ENCODE measurements at regions not wholly inside any gene's neighbourhood (a gene's known extent, or its start where the extent isn't known, plus 50 kb on each side); places are given as distances from the start of the nearest gene placed in this dataset.

GRCh38 chr11:11078344-11079086 is 220.7 kb upstream of the ZBED5 start:
- no peak for DNase-seq (ENCODE audit: low read depth in 2 of 2)

DNA sequence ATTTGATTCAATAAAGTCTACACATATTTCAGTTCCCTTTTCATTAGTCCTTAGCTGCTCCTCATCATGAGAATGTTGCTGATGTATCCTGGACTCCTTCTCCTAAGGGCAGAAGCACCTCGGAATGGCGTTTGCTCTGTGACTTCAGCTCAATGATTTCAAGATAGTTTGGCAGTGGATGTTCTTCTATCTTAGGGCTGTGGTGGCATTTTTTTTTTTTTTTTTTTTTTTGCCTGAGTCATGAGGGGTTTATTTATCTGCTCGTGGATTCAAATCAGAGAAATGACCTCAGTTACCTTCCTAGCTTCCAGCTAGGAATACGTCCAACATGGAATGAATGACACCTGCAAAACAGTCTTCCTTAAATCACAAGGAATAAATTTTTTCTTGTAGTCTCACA is 220.0 kb upstream of the ZBED5 start:
- DNase-seq (ENCODE audit: low read depth in 2 of 2): no peak

DNA sequence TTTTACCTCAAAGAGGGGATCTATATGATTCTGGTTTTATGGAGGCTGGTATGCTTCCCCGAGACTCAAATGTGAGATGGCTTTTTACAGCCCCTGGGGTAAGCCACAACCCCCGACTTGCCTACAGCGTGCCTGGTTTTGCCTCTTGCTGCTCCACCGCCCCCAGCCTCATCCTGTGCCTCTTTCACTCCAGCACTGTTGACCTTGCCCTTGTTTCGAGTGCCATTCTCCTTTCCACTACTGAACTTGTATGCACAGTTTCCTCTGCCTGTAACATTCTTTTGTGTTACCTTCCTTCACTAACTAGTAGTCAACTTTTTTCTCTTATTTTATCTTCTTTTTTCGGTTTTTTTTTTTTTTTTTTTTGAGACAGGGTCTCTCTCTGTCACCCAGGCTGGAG is 219.0 kb upstream of the ZBED5 start:
- no peak for DNase-seq (ENCODE audit: low read depth in 2 of 2)

- DNase-seq (ENCODE audit: low read depth in 2 of 2): no peak
Measured at GRCh38 chr11:11076276-11076675, 218.4 kb upstream of the ZBED5 start.

- no peak for DNase-seq (ENCODE audit: low read depth in 2 of 2)
Measured at GRCh38 chr11:11075515-11076171, 217.8 kb upstream of the ZBED5 start.

DNA sequence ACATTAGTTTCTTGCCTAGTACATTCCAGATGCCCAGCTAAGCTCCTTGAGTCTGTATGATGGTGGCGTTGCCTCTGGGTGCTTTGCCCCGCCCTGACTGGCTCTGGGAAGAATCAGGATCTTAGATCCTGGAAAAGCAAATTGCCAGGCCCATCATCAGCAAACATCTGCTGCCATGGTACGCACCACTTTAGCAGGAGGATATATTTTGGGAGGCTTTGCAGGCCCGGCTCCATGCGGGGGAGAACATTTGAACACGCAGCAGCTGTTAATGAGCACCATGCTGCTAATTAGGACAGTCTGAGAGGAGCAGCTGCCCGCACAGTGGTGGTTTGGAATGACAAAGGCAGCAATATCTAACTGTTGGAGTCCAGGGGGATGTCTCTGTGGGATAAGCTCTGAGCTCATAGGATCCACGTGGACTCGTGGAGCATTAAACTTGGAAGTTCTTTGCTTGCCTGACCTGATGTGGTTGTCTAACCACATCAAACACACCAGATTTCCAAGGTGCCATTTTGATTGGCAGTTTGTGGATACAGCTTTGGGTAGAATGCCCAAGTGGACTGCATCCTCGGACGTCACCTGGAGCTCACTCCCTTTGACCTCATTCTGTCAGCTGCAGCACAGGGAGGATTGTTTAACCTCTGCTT is 217.0 kb upstream of the ZBED5 start:
- DNase-seq (ENCODE audit: low read depth in 2 of 2): no peak

GRCh38 chr11:11073996-11074395 is 216.1 kb upstream of the ZBED5 start:
- no peak for DNase-seq (ENCODE audit: low read depth in 2 of 2)

DNA sequence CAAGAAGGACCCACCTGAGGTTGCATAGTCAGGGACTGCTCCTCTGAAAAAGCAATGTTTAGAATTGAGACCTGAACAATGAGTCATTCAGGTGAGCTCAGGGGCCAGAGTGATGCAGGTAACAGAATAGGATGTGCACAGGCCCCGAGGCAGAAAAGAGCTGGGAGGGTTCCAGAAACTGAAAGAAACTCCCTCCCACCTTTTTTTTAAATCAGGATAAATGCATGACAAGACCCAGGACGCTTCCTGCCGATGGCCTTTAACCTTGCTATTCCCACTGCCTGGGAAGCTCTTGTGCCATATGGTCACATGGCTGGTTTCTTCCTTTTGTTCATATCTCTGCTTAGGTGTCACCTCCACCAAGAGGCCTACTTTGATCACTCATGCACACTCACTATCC is 214.2 kb upstream of the ZBED5 start:
- no peak for DNase-seq (ENCODE audit: low read depth in 2 of 2)

DNA sequence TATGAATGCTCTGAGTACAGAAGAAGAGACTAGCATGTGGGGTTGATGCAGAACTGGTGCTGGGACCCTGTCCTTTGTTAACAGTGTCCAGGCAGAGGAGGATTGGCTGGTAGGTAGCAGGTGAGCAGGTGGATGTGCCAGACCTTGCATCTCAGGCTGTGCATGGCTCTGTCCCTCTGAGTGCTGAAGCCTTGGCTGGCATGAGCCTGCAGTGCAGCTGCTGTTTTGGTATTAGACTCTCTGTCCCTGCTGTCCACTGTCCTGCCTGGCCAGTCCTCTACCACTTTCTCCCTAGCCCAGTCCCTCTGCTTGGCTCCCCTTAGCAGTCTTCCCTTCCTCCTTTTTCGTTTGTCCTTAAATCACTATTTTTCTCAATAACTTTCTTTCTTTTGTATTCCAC is 213.6 kb upstream of the ZBED5 start:
- DNase-seq (ENCODE audit: low read depth in 2 of 2): no peak

GRCh38 chr11:11070976-11071375 is 213.1 kb upstream of the ZBED5 start:
- DNase-seq (ENCODE audit: low read depth in 2 of 2): no peak

DNA sequence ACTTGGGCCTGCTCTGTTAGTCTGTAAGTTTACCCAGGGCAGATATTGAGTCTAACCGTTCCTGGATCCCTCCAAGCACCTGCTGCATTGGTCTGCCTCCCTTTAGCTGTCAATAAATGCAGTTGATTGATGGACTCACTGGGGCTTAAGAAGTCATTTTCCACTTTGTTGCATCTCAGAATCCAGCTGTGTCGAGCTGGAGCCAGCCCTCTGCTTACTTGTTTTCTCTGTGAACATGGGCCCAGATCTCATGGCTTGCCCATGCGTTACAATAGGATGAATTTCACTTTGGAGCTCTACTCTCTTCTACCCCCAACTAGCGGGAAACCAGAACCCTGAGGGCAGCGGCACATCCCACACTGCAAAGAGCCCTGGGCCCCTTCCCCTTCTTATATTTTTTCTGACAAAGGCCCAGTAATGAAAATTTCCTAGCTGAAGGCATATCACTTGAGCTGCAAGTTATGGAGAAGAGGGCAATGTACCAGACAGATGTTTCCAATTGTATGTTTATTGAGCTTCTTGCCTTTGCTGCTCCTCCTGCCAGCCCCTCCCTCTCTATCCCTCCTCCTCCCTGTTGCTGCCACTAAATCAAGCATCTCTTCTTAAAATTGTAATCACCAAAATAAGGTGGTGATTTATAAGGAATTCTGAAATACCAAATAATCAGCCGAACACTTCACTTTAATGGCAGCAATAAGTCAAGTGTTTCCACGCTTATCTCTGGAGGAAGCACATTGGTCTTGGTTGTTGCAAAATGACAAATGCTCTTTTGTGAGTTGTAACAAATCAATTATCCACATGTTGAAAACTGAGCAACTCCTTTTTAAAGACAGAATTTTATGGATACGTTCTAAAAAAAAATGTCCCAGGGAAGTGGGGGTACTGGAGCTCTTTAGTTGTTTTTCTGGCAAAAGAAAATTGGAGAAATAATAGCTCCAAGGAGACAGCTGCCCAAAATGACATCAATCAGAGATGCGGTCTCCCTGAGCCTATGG is 212.3 kb upstream of the ZBED5 start:
- DNase-seq (ENCODE audit: low read depth in 2 of 2): no peak

- DNase-seq (ENCODE audit: low read depth in 2 of 2): no peak
Measured at GRCh38 chr11:11068113-11068512, 210.3 kb upstream of the ZBED5 start.

GRCh38 chr11:11065396-11065795 is 207.5 kb upstream of the ZBED5 start:
- no peak for DNase-seq (ENCODE audit: low read depth in 2 of 2)

- no peak for DNase-seq (ENCODE audit: low read depth in 2 of 2)
Measured at GRCh38 chr11:11057472-11057854, 199.6 kb upstream of the ZBED5 start.

DNA sequence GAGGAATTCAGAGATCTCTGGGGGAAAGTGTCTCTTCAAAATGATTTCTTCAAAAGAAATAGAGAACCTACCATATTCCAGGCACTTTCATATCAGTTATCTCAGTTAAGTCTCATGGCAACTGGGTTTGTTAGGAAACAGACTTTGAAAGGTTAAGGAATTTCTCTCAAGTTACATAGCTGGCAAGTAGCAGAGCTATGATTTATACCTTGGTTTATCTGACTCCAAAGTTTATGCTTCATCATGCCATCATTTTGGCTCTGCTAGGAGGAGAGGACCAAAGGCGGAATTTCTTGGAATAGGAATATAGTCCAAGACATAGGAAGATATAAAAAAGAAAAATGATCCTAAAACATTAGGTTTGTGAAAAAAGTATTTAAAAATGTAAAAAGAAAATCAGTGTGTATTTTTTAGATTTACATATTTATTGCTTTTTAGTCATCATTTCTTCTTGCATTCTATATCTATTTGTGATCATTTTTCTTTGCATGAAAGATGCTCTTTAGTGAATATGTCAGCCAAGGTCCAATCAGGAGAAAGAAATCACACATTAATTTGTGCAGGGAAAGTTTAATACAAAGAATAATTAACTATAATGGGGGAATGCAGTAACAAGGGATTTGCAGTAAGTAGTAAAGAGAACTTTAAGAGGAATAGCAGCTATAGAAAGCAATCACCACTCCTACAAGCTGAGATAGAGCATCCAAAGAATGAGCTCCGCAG is 199.1 kb upstream of the ZBED5 start:
- DNase-seq (ENCODE audit: low read depth in 2 of 2): no peak

DNA sequence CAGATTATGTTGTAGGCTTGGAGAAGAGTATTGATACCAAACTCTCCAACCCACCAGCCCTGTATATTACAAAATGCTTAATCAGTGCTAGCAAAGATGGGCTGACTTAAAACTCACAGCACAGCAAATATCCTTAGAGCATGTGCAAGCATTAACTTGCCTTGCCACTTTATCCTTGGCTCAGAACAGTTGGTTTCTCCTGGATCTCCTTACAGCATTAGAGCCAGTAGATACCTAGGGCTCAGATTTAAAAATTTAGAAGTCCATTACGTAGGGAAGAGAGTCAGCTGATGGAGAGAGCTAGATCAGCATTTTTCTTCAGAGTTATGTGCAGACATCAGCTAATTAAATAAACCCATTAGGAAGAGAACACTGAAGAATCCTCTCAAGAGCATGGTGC is 198.5 kb upstream of the ZBED5 start:
- no peak for DNase-seq (ENCODE audit: low read depth in 2 of 2)

- DNase-seq (ENCODE audit: low read depth in 2 of 2): no peak
Measured at GRCh38 chr11:11047851-11048610, 190.2 kb upstream of the ZBED5 start.

DNA sequence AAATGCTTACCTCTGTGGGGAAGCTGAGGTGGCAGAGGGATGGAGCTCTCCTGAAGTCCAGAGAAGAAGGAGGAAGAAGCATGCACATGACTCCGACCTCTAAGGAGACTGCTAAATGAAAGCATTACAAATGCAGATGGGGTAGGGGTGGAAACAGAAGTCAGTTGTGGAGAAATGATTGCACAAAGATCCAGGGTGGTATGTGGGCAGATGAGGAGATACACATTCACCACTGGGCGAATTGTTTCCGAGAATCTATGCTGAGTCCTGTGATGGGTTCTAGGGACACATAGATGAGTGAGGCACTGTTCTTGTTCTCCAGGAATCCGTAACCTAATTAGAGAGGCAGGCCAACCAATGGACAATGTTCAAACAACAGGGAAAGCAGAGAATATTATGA is 188.9 kb upstream of the ZBED5 start:
- DNase-seq (ENCODE audit: low read depth in 2 of 2): no peak

GRCh38 chr11:11045156-11045930 is 187.5 kb upstream of the ZBED5 start:
- no peak for DNase-seq (ENCODE audit: low read depth in 2 of 2)
